HG02973 (cell line): ENCODE measurements at regions not wholly inside any gene's neighbourhood (a gene's known extent, or its start where the extent isn't known, plus 50 kb on each side); places are given as distances from the start of the nearest gene placed in this dataset.

Source experiments
- ATAC-seq: cut with Tn5 transposase; IDR thresholded peaks from one replicate; pipeline ENCODE4 v1.9.1; 2021; ENCODE audit warnings: moderate library complexity; ENCODE audit not compliant: unreplicated experiment

DNA sequence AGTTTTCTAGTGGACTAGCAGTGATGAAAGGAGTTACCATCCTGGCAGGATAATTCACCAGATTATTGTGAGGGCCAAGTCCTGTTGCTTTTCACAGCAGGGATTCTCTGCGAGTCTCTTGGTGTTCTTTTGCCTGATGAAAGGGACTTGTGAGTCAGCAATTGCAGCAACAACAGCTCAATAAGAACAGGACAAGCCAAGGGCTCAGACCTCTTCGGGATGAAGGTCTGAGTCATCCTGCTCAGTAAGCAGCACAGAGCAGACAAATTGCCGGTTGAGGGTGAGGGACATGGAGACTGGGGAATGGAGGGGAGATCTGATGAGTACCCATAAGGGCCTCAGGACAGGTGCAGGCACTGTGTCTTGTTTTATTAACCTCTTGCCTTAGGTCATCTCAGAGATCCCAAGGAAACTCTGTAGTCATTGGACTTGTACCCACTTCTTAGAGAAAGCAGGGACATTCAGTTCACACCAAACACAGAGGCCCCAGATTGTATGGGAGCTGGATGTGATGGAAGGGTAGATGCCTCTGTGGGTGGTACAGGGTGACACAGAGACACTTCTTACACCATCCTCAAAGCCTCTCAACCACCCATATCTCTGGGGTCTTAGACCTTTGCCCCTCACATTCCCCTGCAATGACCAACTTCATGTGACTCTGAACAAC is 173.8 kb upstream of the TLE3 start:
- no peak for ATAC-seq

DNA sequence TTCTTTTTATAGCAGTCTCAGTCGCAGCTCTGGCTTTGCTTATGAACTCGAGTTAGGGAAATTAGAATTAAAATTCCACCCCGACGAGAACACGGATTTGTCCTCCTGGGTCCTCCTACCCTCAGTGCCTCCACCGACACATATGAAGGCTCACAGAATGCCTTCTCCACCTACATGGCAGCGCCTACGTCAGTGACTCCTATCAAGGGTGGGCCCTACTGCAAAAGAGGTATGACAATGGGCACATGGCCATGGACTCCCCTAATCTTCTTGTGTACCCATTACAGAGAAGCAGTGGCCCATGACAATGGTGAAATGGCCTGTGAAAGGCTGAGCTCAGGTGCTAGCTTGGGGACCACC is 173.0 kb upstream of the TLE3 start:
- ATAC-seq, result no peak

DNA sequence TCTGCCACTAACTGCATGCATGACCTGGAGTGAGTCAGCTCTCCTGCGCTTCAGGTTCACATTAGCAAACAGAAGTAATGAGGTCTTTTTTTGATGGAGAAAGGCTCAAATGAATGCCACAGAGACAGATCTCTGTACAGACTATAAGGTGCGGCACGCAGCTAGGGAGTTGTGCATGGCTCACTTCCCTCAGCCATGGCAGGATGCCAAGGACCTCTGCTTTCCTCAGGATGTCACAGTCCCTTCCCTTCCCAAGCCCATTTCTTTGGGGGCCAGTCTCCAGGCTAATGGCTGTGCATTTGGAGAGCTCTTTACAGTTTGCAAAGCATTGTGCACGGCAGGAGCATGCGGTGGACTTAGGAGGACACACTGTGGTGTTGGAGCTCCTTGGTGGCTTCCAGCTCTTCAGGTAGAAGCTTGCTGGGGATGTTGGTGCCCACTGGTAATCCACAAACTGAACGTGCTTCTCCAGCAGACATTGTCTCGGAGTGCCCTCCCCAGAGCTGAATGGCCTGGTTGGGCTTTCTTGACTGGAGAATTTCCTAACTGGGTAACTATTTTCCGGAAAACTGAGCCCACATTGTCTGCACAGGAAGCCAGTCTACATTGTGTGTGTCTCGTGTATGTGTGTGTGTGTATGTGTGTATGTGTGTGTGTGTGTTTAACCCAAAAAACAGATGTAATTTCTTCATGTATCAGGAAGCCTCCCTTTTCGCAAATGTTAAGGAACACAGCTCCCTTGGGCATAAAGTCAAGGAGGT is 172.5 kb upstream of the TLE3 start:
- ATAC-seq, result no peak

DNA sequence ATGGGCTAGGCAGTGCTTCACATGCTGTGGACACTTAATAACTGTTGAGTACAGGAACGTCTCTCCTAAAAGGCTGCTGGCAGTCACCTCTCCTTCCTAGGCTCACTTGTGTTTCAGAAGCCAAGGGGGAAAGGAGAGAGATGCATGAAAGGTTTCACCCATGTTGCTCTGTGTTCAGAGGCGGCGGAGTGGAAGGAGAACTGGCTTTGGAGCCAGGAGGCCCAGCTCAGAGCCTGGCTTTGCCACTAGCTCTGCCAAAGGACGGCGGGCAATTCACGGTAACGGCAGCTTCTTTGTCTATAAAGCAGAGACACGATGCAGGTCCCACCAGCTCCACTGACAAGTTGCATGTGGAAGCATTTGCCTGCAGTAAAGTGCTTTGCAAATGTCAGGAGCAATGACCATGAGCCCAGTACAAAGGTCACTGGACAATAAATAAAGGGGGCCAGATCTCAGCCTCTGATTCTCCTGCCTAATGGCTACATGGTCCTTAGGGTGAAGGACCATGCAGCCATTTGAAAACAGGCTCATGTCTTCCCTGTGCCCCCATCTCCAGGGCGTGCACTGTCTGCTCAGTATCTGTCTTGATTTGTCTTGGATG is 171.7 kb upstream of the TLE3 start:
- no peak for ATAC-seq

DNA sequence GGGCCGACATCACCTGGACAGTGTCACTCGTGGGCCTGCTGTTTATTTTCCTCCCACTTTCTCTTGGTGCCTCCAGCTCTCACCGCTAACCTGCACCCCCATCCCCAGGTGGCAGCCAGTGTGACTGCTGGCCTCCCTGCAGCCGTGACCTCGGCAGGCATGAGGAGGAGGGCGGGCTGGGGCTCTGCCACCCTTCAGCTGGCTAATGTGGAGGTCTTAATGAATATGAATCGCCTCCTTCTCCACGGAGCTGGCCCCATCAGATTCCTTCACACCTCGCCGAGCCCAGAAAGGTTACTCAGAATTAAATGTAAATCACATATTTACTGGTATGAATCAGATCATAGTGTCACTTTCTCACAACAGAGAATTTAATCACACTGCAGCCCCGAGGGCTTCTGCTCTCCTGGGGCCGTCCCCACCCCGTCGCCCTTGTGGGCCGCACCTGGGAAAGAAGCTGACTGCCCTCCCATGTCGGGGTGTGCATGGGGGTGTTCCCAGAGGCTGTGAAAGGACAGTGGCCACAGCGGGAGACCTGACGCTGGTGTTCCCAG is 171.1 kb upstream of the TLE3 start:
- no peak for ATAC-seq

DNA sequence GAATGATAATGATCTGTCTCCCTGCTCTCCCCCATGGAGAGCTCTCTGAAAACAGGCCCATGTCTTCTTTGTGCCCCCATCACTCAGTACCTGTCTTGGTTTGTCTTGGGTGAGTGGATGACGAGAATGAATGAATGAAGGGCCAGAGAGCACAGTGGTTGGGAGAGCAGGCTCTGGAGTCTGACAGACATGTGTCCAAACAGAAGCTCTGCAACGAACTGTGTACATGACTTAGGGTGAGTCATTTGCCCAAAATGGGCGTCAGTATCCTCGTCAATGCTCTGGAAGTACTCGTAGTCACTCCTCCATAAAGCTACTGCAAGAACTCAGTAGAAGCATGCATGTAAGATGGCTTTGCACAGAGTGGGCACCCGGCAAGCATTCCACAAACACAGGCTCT is 170.2 kb upstream of the TLE3 start:
- no peak for ATAC-seq

DNA sequence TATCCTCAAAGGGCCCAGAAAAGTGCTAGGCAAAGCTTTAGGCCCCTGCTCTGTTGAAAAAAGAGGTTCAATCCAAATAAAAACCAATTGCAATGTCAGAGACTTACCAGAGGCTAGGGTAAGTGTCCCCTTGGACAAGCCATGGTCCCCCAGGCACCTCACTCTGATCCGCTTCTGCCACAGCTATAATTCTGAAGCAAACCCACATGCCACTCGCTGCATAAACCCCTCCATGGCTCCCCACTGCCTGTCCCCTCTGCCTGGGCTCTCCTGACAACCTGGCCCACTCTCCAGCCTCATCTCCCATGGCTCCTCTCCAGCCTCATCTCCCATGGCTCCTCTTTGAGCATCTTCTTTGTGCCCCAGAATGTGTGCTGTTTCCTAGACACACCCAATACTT is 169.6 kb upstream of the TLE3 start:
- ATAC-seq, result no peak

DNA sequence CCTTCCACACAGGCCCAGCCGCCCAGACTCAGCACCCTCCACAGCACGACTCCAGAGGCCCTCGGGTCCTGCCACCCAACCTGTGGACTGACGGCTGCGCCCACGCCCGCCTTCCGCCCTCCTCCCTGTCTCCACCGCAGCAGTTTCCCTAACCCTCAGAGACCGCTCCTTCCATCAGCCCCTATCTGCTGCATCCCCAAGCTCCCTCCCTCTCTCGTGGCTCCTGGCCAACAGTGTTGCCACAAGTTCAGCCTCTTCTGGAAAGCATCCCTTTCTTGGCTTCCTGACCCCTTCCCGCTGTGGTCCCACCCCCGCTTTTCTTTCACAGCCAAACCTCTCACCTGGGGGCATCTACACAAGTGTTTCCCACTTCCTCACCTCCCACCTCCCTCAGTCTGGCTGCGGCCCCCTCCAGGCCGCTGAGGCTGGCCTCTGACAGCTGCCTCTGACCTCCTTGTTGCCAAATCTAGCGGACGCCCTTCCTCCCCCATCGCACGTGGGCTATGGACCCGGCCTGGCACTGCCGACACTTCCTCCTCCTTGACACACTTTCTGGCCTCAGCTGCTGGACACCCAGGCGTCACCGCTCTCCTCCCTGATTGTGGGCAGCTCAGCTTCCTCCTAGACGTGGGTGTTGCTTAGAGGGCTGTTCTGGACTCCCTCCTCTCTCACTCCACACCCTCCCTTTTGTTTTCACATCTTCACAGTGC is 168.8 kb upstream of the TLE3 start:
- no peak for ATAC-seq

DNA sequence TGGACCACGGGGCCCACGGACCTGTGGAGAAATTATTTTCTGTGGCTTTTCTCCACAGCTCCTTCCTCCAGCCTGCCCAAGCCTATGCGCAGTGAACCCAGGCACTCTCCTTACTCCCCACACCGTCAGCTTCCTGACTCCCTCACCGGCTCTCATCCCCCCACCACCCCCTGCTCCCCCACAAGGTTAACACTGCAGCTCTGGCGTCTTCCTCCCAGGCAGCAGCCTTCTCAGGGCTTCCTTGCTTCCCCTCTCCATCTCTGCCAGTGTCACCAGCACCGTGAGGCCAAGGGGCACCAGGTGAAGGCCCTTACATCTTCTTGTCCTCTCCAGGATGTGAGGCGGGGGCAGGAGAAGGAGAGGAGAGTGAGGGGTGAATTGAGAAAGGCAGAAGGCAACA is 168.3 kb upstream of the TLE3 start:
- ATAC-seq, result no peak

DNA sequence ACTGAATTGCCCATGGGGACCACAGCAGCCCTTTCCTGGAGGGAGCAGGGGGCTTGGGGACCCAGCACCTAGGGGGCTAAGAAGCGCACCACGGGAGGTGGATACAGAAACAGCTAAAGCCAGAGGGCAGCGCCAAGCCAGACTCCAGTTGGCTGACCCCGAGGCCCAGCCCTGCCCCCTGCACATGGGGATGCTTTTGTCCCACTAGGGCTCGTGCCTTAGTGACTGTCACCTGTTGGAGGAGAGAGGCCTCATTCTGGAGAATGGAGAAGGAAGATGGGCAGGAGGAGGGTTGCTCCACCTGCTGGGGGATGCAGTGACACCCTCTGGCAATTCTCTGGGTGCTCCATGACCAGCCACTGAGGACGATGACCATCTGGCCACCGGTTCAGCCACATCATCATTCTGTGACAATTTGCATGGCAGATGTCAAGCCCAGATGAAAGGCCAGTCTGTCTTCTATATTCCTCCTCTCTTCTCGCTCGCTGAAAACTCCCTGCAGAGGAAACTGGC is 167.8 kb upstream of the TLE3 start:
- no peak for ATAC-seq

DNA sequence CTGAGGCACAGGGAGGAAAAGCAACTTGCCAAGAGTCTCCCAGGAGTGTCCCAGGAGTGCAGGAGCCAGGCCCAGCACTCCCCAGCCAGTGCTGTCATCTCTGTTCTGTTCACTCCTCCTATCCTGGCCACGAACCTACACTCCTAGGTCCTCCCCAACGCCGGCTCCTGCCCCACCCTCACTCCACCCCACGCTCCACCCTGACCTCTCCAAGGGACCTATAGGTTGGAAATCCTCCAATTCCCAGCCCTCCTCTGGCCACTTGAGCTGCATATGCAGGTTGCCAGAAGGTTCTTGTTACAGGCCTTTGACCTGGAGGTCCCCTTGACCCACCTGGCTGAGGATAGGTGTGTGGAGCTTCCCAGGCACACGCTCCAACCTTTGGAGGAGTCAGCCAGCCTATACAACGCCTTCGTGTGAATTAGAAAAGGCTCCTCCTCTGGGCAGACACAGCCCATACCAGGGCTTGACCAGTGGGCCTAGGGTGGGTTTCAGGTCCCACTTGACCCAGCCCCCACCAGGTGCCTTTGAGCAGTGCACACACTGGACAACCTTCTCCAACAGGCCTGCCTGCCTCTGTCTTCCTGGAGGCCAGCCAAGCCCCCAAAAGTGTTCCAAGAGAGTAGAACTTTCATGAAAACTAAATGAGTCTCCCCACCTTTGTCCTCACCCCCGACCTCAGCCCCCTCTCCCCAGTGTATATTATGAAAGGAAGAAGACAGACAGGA is 167.2 kb upstream of the TLE3 start:
- no peak for ATAC-seq

DNA sequence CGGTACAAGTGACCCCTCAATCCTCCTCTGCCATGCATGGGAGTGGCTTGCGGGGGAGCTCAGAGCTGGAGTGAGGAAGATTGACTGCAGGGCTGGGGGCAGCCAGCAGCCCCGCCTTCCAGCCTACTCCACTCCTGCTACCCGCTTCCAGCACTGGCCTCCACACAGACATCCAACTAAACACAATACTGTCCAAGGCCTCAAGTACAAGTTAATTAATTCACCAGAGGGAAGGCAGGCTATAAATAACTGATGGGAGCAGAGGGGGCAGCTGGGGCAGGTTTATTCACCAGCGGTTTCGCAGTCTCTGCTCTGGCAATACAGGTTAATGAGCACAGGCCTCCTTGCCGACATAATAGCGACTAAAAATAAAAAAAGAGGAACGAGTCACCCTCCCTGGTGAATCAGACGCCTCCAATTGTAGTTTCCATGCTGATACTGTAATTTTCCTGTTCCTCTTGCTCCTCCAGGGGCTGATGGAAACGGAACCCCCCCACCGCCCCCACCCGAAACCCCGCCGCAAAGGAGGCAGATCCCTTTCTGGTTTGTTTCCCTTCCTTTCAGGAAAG is 166.4 kb upstream of the TLE3 start:
- ATAC-seq, result no peak

DNA sequence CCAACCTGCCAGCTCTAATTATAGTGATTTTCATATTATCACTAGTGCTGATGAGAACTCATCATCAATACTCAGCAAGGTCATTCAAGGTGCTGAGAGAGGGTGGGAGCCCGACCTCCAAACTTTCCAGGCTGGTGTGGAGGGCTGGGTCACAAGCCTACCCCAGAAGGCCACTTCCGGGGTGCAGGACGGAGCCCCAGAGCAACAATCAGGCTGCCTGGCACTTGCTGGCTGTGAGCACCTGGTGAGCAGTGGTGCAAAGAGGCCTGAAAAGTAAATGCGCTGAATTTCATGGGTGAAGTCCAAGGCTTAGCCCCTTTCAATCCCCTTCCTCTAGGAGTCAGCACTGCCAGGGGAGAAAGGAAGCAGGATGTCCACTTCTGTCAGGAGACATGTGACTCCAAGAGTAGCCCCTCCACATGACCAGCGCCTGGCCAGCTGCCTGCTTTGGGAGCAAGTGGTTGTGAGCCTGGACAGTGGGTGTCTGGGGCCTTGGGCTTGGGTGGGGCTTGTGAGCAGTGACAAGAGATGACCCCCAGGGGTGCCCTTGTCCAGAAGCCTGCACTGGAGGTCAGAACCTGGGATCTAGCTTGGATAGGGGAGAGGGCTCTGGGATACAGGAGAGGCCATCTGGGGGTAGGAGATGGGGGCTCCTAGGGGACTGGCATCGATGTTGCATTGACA is 165.0 kb upstream of the TLE3 start:
- ATAC-seq, result no peak

DNA sequence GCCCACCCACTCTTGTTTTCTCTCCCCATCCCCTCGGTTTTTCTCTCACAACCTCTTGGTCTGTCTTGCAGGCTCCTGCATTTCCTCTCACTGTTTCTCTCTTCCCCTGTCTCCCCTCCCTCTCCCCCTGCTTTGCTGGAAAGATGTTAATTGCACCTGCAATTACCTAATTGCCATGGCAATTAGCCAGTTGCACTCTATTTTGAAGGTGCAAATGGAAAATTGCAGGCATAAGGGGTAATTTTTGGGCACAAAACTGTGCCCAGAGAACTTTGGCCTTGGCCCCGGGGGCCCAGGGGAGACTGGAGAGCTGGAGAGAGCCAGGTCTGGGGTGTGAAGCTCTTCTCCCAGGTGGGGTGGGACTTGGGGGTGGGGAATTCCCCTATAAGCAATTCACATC is 164.5 kb upstream of the TLE3 start:
- no peak for ATAC-seq

DNA sequence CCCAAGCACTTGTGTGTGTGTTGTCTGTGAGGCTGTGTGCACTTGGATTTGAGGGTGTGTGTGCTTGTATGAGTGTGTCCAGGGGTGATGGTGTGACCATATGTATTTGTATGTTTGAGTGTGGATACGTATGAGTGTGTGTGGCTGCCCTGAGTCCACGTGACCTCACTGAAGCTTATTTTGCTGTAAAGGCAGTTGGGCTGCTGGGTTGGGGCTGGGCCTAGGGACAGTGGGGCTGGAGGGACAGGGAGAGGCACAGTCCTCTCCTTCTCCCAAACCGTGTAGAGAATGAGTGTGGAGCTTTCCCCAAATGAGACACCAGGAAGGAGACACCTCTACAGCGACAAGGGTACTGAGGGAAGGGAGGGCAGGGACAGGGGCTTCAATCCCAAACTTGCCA is 163.4 kb upstream of the TLE3 start:
- no peak for ATAC-seq

DNA sequence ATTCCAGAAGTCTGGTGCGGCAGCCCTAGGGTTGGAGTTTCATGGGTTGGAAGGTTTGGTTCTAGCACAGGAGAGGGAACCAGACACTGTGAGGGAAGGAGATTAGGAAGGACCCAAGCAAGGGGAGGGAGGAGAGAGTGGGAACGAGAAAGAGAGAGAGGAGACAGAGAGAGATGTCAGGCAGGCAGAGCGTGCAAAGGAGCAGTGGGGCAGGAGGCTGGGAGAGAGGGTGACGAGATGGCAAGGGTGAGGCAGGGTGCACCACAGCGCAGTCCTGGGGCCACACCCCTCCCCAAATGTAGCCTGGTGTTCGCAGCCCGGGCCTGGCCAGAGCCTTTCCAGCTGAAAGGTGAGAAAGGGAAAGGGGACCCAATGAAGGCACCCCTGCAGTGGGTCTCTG is 162.9 kb upstream of the TLE3 start:
- no peak for ATAC-seq

DNA sequence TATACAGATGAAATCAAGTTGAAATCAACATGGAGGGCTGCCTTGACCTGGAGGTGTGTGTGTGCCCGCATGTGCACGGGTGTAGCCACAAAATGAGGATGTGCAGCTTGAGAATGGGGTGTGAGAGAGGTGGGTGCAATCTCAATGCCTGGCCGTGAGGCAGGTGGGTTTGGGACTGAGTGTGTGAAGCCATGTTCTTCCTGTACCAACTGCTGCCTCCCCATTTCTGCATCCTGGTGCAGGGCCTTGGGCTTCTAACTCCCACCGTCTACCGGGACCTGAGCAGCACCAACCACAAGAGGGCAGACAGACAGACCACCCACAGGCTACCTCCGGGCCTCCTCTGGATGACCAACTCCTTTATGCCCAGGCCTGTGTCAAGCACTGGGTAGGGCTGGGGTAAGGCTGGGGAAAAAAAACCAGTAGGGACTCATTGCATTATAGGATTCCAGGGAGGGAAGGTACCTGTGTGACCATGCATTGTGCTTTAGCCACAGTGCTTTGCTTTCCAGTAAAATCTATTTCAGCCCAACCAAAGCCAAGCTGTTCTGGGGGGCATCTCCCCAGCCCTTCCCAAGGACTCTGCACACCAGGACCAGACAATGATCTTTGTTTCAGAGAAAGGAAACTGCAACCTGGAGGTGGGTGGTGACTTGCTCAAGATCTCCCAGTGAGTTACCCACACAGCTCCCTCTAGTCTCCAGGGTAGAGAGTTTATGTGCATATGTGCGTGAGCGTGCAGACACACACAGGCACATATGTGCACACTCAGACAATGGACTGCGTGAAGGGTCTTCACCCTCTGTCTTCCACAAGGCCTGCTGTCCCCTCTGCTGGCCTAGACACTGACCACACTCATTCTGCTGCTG is 162.2 kb upstream of the TLE3 start:
- no peak for ATAC-seq

DNA sequence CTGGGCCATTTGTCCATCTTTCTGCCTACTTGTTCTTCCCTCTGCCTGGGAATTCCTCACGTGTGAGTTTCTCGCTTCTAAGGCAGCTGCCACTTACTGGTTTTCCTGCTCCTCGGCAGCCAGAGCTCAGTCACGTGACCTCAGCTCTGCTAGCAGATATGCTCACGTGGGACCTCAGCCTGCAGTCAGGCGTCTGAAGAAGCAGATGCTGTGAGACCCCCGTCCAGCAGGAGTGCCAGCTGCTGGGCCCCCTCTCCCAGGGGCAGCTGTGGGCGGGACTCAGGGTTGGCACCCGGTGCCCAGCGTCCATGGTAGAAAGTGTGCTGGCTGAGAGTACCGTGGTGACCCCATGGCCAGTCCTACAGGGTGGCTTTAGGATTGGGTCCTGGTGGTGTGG is 161.3 kb upstream of the TLE3 start:
- no peak for ATAC-seq
